ENCODE measurements at regions not wholly inside any gene's neighbourhood (a gene's known extent, or its start where the extent isn't known, plus 50 kb on each side); places are given as distances from the start of the nearest gene placed in this dataset.

GRCh38 chr13:76637641-76638141, 248.5 kb downstream of the KCTD12 start:
- no peak for TF ChIP-seq CTCF (IDR thresholded peaks at IDR 0.05; ENCODE audit: extremely low read depth in 1 of 2, insufficient read depth in 1 of 2, low read depth in 1 of 2, low read length in 2 of 2)
- TF ChIP-seq EZH2 (IDR thresholded peaks at IDR 0.05; ENCODE audit: borderline replicate concordance, low read depth, low read length, severe bottlenecking) = no peak
- TF ChIP-seq MAX (IDR thresholded peaks at IDR 0.05; ENCODE audit: insufficient read depth, insufficient read length) = no peak
- TF ChIP-seq POLR2AphosphoS5 (IDR thresholded peaks at IDR 0.05; ENCODE audit: insufficient read depth, low read depth, low read length) = no peak
- no peak for TF ChIP-seq POLR2A (IDR thresholded peaks at IDR 0.05; ENCODE audit: low read depth, low read length)
- peak; percentile 37 for TF ChIP-seq JUN (IDR thresholded peaks at IDR 0.05; ENCODE audit: borderline replicate concordance, insufficient read depth, insufficient read length, low read depth)

Data from endothelial cell of umbilical vein (primary cell).